Cardiac muscle cell (in vitro differentiated cells and primary cell): ENCODE measurements at regions not wholly inside any gene's neighbourhood (a gene's known extent, or its start where the extent isn't known, plus 50 kb on each side); places are given as distances from the start of the nearest gene placed in this dataset.
"Not testable (repeated sequence)": the region's sequence is repeated elsewhere in the genome, so short reads cannot be mapped to it uniquely, and the experiment has no call there.

Source experiments
- DNase-seq, 2 donors: peaks; one replicate each; pipeline versions ENCODE4 v3.0.0 to v3.0.0-alpha.2; 2010 to 2017; ENCODE audit warnings: low read depth in 1 of 2, low spot score in 1 of 2
- H3K27ac ChIP-seq: fragments of 200-600 bp; sonication (generic); 2 replicates; pipeline ENCODE4 v1.5.1; 2016
- H3K27me3 ChIP-seq: fragments of 200-600 bp; sonication (generic); 2 replicates; pipeline ENCODE4 v1.6.0; 2016; ENCODE audit warnings: control low read depth
- H3K36me3 ChIP-seq: fragments of 200-600 bp; sonication (generic); 2 replicates; pipeline ENCODE4 v1.5.1; 2016; ENCODE audit warnings: control low read depth
- H3K4me1 ChIP-seq: fragments of 200-600 bp; sonication (generic); 2 replicates; pipeline ENCODE4 v1.8.1; 2017; ENCODE audit warnings: low read depth, mild to moderate bottlenecking, mixed run types
- H3K4me3 ChIP-seq: fragments of 200-600 bp; sonication (generic); 2 replicates; pipeline ENCODE4 v1.5.1; 2016; ENCODE audit warnings: mild to moderate bottlenecking
- H3K9me3 ChIP-seq: fragments of 200-600 bp; sonication (generic); 2 replicates; pipeline ENCODE4 v1.5.1; 2017; ENCODE audit warnings: low read depth, mild to moderate bottlenecking, control low read depth
- CTCF ChIP-seq: IDR thresholded peaks from 2 replicates; pipeline ENCODE4 v1.5.1; 2012; ENCODE audit warnings: low read depth, mild to moderate bottlenecking, low read length

- no peaks in the 10 kb centered on the region for H3K4me1 ChIP-seq
- H3K4me3 ChIP-seq: no peak overlapping the region
- no peaks in the 10 kb centered on the region for H3K27me3 ChIP-seq
- no peak overlapping the region for H3K27ac ChIP-seq
- no peaks in the 10 kb centered on the region for H3K9me3 ChIP-seq
- no peaks in the 10 kb centered on the region for H3K36me3 ChIP-seq
- TF ChIP-seq CTCF: no peak
- peak in 1 of 2 donors; percentile 1 for DNase-seq
These were observed 147.6 kb upstream of the RXFP2 start for GRCh38 chr13:31591642-31592233.

- Histone ChIP-seq H3K27me3 (no peaks in the 10 kb centered on the region), H3K4me3 (no peak overlapping the region), H3K36me3 (no peaks in the 10 kb centered on the region), H3K27ac (no peak overlapping the region), H3K4me1 (no peaks in the 10 kb centered on the region), H3K9me3 (no peaks in the 10 kb centered on the region)
- no peak for TF ChIP-seq CTCF
- DNase-seq: no peak
These were observed 145.3 kb upstream of the RXFP2 start for GRCh38 chr13:31594056-31594455.

GRCh38 chr13:31595563-31595962 is 143.8 kb upstream of the RXFP2 start:
- H3K27ac ChIP-seq: no peak overlapping the region
- TF ChIP-seq CTCF: no peak

GRCh38 chr13:31598990-31599389 is 140.3 kb upstream of the RXFP2 start:
- Histone ChIP-seq H3K27me3 (no peaks in the 10 kb centered on the region), H3K4me3 (no peak overlapping the region), H3K27ac (no peak overlapping the region), H3K36me3 (no peaks in the 10 kb centered on the region), H3K9me3 (no peaks in the 10 kb centered on the region), H3K4me1 (no peaks in the 10 kb centered on the region)
- no peak for DNase-seq
- no peak for TF ChIP-seq CTCF

More at GRCh38 chr13:31595563-31595962, 143.8 kb upstream of the RXFP2 start:
- Histone ChIP-seq H3K4me3 (no peak overlapping the region), H3K4me1 (no peaks in the 10 kb centered on the region), H3K9me3 (no peaks in the 10 kb centered on the region), H3K36me3 (no peaks in the 10 kb centered on the region), H3K27me3 (no peaks in the 10 kb centered on the region)
- peak in 1 of 2 donors; percentile 8 for DNase-seq

GRCh38 chr13:31605076-31605860 is 134.1 kb upstream of the RXFP2 start:
- Histone ChIP-seq H3K9me3 (no peaks in the 10 kb centered on the region), H3K36me3 (no peaks in the 10 kb centered on the region), H3K4me3 (no peak overlapping the region), H3K27ac (no peak overlapping the region), H3K27me3 (no peaks in the 10 kb centered on the region), H3K4me1 (peaks cover 9% of the 10 kb centered on the region)
- TF ChIP-seq CTCF: no peak
- peak in 1 of 2 donors; percentile 25 for DNase-seq

- H3K27me3 ChIP-seq, H3K36me3 ChIP-seq, H3K9me3 ChIP-seq, H3K4me1 ChIP-seq, H3K27ac ChIP-seq, H3K4me3 ChIP-seq, DNase-seq: not testable (repeated sequence)
These were observed 131.8 kb upstream of the RXFP2 start for GRCh38 chr13:31607531-31607930.

GRCh38 chr13:31608780-31609179 is 130.5 kb upstream of the RXFP2 start:
- H3K36me3 ChIP-seq, H3K9me3 ChIP-seq, H3K27me3 ChIP-seq, H3K27ac ChIP-seq, H3K4me1 ChIP-seq, H3K4me3 ChIP-seq, DNase-seq: not testable (repeated sequence)
